ES-I3 (cell line): ENCODE measurements at regions not wholly inside any gene's neighbourhood (a gene's known extent, or its start where the extent isn't known, plus 50 kb on each side); places are given as distances from the start of the nearest gene placed in this dataset.

ENCODE experiments used
- H3K36me3 ChIP-seq: 2 replicates; pipeline ENCODE4 v1.6.1; 2013; ENCODE audit warnings: mild to moderate bottlenecking, low read length, control low read depth, moderate library complexity; ENCODE audit not compliant: insufficient read depth
- H3K4me1 ChIP-seq: 2 replicates; pipeline ENCODE4 v1.6.1; 2013; ENCODE audit warnings: mild to moderate bottlenecking, control low read depth, low read length; ENCODE audit not compliant: insufficient read depth
- H3K9ac ChIP-seq: 2 replicates; pipeline ENCODE4 v1.6.1; 2013; ENCODE audit warnings: low read depth, mild to moderate bottlenecking, low read length, moderate library complexity
- H3K9me3 ChIP-seq: 2 replicates; pipeline ENCODE4 v1.6.1; 2013; ENCODE audit warnings: mild to moderate bottlenecking, low read length, moderate library complexity; ENCODE audit not compliant: control insufficient read depth, insufficient read depth

- no peaks in the 10 kb centered on the region for H3K36me3 ChIP-seq
- H3K9ac ChIP-seq: no peak overlapping the region
- peaks cover 13% of the 10 kb centered on the region; the same call in 1 of the 2 replicates for H3K4me1 ChIP-seq
- H3K9me3 ChIP-seq: no peaks in the 10 kb centered on the region
Measured at GRCh38 chr19:28838909-28839308, 374.0 kb downstream of the UQCRFS1 start.

DNA sequence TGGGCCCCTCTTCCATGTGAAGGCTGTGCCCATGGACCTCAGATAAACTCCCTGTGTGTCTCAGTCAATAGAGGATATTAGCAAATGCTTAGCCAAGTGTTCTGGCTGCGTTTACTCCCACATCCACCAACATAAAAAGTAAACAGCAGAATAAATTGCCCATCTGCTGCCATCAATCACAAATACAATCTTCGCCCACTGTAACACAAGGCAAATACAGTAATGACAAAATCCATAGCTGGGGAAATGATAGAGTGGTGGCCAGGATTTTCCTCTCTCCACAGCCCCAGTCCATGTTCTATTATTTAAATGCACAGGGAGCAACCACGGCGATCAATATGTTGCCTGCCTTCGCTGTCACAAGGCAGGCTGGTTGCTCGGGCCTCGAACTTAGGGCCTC lies 376.5 kb downstream of the UQCRFS1 start:
- Histone ChIP-seq H3K9me3 (no peaks in the 10 kb centered on the region), H3K9ac (no peak overlapping the region), H3K4me1 (peaks cover 15% of the 10 kb centered on the region), H3K36me3 (no peaks in the 10 kb centered on the region)

DNA sequence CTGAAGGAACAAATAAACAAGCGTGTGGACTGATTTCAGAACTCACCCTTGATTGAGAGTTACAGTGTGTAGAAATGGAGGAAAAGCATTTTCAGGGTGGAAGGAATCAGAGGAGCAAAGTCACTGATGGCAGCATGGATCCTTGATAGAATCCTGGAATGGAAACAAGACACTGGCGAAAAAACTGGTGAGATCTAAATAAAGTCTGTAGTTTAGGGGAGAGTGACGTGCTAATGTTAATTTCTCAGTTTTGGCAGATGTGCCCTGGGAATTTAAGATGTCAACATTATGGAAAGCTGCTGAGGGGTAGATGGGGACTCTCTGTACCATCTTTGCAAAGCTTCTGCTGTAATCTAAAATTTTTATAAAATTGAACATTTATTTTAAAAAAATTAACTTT lies 378.0 kb downstream of the UQCRFS1 start:
- no peaks in the 10 kb centered on the region for H3K36me3 ChIP-seq

GRCh38 chr19:28831462-28831861 lies 381.5 kb downstream of the UQCRFS1 start:
- no peak overlapping the region for H3K9ac ChIP-seq
- H3K36me3 ChIP-seq: no peaks in the 10 kb centered on the region
- H3K4me1 ChIP-seq: peaks cover 13% of the 10 kb centered on the region
- no peaks in the 10 kb centered on the region for H3K9me3 ChIP-seq

More for the DNA sequence above, 378.0 kb downstream of the UQCRFS1 start:
- Histone ChIP-seq H3K9me3 (no peaks in the 10 kb centered on the region), H3K9ac (no peak overlapping the region), H3K4me1 (peaks cover 13% of the 10 kb centered on the region)

DNA sequence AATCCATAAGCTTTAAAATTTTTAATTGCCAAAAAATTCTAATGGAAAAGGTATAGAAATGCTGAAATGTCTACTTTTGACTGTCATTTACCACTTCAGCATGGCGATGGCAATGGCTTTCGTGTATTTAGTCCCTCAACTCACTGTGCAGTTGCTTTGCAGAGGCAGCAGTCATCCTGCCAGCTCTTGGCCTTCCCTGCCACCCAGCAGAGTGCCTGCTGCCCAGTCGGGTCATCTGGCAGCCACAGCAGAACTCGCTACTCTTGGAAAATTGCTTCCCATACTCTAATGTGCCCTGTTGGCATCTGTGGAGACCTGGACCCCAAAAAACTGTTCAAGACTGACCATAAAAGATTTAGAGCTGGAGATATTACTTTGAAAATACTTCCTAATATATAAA lies 383.2 kb downstream of the UQCRFS1 start:
- no peaks in the 10 kb centered on the region for H3K36me3 ChIP-seq
- peaks cover 13% of the 10 kb centered on the region for H3K4me1 ChIP-seq
- H3K9me3 ChIP-seq: no peaks in the 10 kb centered on the region
- no peak overlapping the region for H3K9ac ChIP-seq

DNA sequence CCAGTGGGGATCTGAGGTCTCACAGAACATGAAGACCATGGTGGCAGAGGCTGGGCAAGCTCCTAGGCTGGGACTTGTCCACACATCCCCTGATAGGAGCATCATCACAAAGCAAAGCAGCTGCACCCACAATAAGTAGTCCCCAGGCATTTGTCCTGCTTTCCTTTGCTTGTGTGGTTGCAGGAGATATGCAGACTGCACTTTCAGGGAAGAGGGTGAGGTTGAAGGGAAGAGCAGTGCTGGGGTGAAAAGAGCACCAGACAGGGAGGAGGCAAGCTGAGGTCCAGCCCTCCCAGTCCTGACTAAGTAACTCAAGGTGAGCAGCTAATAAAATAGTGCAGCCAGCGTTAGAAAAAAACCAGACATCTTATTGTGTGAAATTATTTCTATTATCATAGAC lies 383.6 kb downstream of the UQCRFS1 start:
- Histone ChIP-seq H3K9ac (no peak overlapping the region), H3K9me3 (no peaks in the 10 kb centered on the region), H3K36me3 (no peaks in the 10 kb centered on the region), H3K4me1 (peaks cover 13% of the 10 kb centered on the region)

DNA sequence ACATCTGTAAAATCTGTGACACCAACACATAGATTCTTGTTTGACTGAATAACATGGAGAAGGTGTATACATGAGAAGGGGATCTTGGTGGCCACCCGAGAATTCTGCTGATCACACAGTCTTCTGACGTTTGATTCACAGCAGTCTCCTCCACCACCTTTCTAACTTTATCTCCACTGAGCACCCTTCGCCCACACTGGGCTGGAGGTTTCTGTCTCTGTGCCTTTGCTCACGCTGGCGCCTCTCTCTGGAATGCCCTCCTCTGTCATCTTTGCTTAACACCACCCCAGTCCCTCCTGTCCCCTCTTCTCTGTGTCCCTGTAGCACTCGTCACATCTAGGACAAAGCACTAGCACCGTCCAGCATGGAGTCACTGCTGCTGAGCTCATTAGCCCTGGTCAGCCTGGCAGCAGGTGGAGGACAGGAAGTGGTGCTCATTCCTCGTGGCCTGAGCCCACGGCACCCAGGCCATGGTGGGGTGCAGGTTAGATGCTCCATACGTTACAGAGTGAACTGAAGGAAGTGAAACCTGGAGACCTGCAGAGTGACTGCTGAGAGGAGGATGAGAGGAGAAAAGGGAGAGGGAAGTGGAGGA lies 384.6 kb downstream of the UQCRFS1 start:
- Histone ChIP-seq H3K4me1 (peaks cover 19% of the 10 kb centered on the region), H3K9ac (no peak overlapping the region), H3K36me3 (no peaks in the 10 kb centered on the region), H3K9me3 (no peaks in the 10 kb centered on the region)

GRCh38 chr19:28827382-28827781 lies 385.6 kb downstream of the UQCRFS1 start:
- H3K36me3 ChIP-seq: no peaks in the 10 kb centered on the region
- peaks cover 28% of the 10 kb centered on the region for H3K4me1 ChIP-seq
- H3K9me3 ChIP-seq: no peaks in the 10 kb centered on the region
- no peak overlapping the region for H3K9ac ChIP-seq

DNA sequence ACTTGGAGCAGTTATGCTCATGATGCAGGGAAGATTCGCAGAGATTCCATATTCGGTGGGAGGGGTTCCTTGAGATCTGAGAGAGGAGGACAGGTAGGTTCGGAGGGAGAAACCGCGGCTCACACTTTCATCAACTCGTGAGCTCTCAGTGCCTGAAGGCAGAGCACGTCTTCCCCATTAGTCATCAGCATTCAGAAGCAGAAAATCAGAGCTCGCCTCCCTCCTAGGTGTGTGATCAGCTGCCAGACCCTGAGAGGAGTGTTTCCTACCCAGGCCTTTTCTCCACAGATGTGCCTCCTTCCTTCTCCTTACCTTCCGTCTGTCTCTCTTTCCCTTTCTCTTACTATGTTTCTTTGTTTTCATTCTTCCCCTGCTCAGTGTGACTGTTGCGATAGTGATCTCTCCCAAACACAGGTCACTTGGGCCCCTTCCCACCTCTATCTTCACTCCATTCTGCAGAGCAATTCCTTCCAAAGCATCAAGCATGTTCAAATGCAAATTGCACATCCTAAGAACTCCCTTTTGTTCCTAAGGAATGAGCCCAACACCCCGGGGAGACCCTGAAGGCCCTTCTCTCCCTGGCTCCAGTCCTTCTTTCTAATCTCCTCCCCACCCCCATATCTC lies 389.5 kb downstream of the UQCRFS1 start:
- peaks cover 17% of the 10 kb centered on the region for H3K4me1 ChIP-seq
- H3K9ac ChIP-seq: peak overlapping the region; percentile 4; the same call in 1 of the 2 replicates
- no peaks in the 10 kb centered on the region for H3K36me3 ChIP-seq
- no peaks in the 10 kb centered on the region for H3K9me3 ChIP-seq

GRCh38 chr19:28820289-28820688 lies 392.7 kb downstream of the UQCRFS1 start:
- Histone ChIP-seq H3K4me1 (peaks cover 17% of the 10 kb centered on the region), H3K9ac (no peak overlapping the region), H3K9me3 (peaks cover 3% of the 10 kb centered on the region), H3K36me3 (no peaks in the 10 kb centered on the region)

DNA sequence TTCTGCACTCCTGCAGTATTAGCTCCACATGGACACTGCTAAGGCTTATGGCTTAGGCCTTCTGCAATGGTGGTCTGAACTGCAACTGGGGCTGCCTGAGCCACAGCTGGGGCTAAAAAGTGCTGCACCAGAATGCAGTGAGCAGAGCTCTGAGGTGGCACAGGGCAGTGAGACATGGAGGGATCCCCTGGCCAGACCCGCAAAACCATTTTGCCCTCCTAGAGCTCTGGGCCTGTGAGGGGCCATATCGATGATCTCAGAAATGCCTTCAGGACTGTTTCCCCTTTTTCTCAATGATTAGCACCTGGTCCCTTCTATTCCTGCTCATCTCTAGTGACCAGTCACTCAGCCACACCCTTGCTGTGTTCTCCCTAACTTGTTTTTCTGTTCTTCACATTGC lies 397.7 kb downstream of the UQCRFS1 start:
- Histone ChIP-seq H3K36me3 (no peaks in the 10 kb centered on the region), H3K9me3 (peaks cover 7% of the 10 kb centered on the region), H3K4me1 (no peaks in the 10 kb centered on the region), H3K9ac (no peak overlapping the region)

DNA sequence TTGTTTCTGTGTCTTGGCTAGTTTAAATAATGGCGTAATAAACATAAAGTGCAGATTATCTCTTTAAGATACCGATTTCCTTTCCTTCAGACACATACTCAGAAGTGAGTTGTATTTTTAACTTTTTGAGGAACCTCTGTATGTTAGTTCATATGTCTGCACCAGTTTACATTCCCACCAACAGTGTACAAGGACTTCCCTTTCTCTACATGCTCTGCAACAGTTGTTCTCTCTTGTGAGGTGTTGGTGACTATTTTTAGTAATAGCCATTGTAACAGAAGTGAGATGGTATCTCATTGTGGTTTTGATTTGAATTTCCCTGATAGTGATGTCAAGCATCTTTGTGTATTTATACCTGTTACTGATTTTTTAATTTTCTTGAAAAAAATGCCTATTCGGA lies 418.6 kb downstream of the UQCRFS1 start:
- Histone ChIP-seq H3K36me3 (no peaks in the 10 kb centered on the region), H3K9me3 (no peaks in the 10 kb centered on the region; the same call in 1 of the 2 replicates)

DNA sequence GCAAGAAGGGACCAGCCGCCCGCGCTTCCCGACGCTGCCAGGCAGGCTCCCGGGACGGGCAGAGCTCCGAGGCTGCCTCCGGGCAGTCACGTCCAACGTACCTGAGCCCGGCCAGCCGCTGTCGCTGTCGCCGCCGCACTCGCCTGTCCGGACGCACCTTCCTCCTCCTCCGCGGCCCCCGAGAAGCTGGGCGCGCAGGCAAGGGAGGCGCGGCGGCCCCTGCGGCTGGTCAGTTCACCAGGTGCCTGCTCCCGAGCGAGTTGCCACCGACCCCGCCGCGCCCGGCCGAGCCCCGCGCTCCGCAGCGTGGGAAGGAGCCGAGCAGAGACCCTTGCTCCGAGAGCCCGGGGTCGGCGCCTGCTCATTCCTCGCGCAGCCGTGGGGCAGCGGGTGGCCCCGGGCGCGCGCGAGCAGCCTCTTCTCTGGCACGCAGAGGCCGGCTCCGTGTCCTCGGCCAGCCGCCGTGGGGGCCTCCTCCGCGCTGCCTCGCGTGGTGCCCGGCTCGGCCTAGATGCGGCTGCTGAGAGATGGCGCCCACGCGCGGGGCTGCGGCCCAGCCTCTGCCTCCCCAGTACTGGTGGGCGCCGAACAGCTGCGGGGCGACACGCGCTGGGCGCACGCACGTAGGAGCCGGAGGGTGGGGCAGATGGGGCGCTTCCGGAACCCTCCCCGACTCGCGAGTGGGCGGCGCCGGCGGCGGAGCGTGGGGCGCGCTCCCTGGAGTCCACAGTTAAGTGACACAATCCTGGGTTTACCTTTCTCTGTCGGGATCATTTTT lies 419.4 kb downstream of the UQCRFS1 start:
- no peaks in the 10 kb centered on the region; the same call in 1 of the 2 replicates for H3K9me3 ChIP-seq
- no peaks in the 10 kb centered on the region for H3K4me1 ChIP-seq
- no peaks in the 10 kb centered on the region for H3K36me3 ChIP-seq
- peak overlapping the region; percentile 46; the same call in 1 of the 2 replicates for H3K9ac ChIP-seq

More for the DNA sequence above, 418.6 kb downstream of the UQCRFS1 start:
- peak overlapping the region; percentile 46; the same call in 1 of the 2 replicates for H3K9ac ChIP-seq
- no peaks in the 10 kb centered on the region for H3K4me1 ChIP-seq

DNA sequence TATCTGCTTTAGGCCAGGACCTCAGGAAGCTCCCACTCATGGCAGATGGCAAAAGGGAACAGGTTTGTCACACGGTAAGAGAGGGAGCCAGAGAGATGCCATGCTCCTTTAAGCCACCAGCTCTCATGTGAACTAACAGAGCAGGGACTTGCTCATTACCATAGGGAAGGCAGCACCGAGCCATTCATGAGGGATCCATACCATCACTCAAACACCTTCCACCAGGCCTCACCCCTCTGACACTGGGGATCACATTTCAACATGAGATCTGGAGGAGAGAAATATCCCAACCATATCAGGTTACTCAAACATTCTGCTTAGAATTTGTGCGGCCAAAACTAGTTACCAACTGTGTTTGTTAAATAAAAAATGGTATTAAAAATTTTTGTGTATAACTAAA lies 427.0 kb downstream of the UQCRFS1 start:
- Histone ChIP-seq H3K9ac (no peak overlapping the region), H3K9me3 (no peaks in the 10 kb centered on the region; the same call in 1 of the 2 replicates), H3K4me1 (0 out of 2 replicates have a peak, but pooled peaks cover 3% of the 10 kb centered on the region), H3K36me3 (no peaks in the 10 kb centered on the region)
